ENCODE measurements at regions not wholly inside any gene's neighbourhood (a gene's known extent, or its start where the extent isn't known, plus 50 kb on each side); places are given as distances from the start of the nearest gene placed in this dataset.

DNA sequence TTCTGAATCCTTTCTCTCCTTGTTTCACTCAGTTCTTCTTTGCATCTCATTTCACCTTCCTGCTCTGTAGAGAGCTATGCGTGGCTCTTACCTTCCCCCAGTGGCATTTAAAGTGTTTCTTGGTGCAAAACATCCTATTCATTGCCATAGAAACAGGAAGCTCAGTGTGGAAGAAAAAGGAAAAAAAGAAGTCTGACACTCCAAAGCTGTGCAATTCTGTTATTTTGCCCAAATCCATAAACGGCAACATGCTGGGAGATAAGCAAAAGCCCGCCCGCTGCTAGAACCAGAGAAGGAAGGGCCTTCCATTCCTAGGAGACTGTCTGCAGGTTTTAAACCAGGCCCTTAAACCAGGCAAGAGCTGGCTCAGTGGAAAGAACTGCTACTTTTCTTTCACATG is 247.1 kb downstream of the HIVEP2 start:
- TF ChIP-seq POLR2A (IDR thresholded peaks at IDR 0.05) = no peak
- TF ChIP-seq, protein P1, sequence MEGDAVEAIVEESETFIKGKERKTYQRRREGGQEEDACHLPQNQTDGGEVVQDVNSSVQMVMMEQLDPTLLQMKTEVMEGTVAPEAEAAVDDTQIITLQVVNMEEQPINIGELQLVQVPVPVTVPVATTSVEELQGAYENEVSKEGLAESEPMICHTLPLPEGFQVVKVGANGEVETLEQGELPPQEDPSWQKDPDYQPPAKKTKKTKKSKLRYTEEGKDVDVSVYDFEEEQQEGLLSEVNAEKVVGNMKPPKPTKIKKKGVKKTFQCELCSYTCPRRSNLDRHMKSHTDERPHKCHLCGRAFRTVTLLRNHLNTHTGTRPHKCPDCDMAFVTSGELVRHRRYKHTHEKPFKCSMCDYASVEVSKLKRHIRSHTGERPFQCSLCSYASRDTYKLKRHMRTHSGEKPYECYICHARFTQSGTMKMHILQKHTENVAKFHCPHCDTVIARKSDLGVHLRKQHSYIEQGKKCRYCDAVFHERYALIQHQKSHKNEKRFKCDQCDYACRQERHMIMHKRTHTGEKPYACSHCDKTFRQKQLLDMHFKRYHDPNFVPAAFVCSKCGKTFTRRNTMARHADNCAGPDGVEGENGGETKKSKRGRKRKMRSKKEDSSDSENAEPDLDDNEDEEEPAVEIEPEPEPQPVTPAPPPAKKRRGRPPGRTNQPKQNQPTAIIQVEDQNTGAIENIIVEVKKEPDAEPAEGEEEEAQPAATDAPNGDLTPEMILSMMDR (IDR thresholded peaks at IDR 0.05) = no peak
